Transverse colon (tissue), 4 donors: ENCODE measurements at regions not wholly inside any gene's neighbourhood (a gene's known extent, or its start where the extent isn't known, plus 50 kb on each side); places are given as distances from the start of the nearest gene placed in this dataset.

ENCODE experiments used
- DNase-seq: peaks from one replicate; pipeline ENCODE4 v3.0.0-alpha.2; 2019
- H3K27ac ChIP-seq, 4 donors: fragments of 200-600 bp; sonication (generic); 2 replicates each; pipeline ENCODE4 v1.5.1; 2016 to 2018; ENCODE audit warnings: inconsistent platforms in 4 of 4
- H3K27me3 ChIP-seq: fragments of 200-600 bp; sonication (generic); 2 replicates; pipeline ENCODE4 v1.5.1; 2017; ENCODE audit warnings: inconsistent platforms
- H3K36me3 ChIP-seq, 4 donors: fragments of 200-600 bp; sonication (generic); 2 replicates each; pipeline ENCODE4 v1.5.1; 2017 to 2019; ENCODE audit warnings: inconsistent platforms in 4 of 4
- H3K4me1 ChIP-seq, 4 donors: fragments of 200-600 bp; sonication (generic); 2 replicates each; pipeline ENCODE4 v1.5.1; 2017 to 2020; ENCODE audit warnings: inconsistent platforms in 4 of 4
- H3K4me3 ChIP-seq, 4 donors: fragments of 200-600 bp; sonication (generic); 1 replicate in 1 of 4; 2 replicates in 3 of 4; pipeline versions ENCODE4 v1.5.1 to v1.6.1; 2017 to 2019; ENCODE audit warnings: inconsistent platforms in 4 of 4
- H3K9me3 ChIP-seq, 2 donors: fragments of 200-600 bp; sonication (generic); 2 replicates each; pipeline ENCODE4 v1.5.1; 2017 to 2019; ENCODE audit warnings: inconsistent platforms in 2 of 2
- EP300 ChIP-seq: sonication (generic); formaldehyde crosslinking; IDR thresholded peaks from one replicate; pipeline ENCODE4 v1.6.1; 2017; ENCODE audit warnings: antibody characterized with exemption, low read depth
- POLR2A ChIP-seq: fragments of 450-650 bp; IDR thresholded peaks from one replicate; pipeline ENCODE4 v1.6.1; 2016; ENCODE audit warnings: antibody characterized with exemption, mild to moderate bottlenecking, moderate library complexity
- POLR2AphosphoS5 ChIP-seq, 3 donors: sonication (generic); formaldehyde crosslinking; IDR thresholded peaks; one replicate each; pipeline ENCODE4 v1.6.1; 2016; ENCODE audit warnings: antibody characterized with exemption in 3 of 3
- WGBS, 2 donors: methylation state at CpG; one replicate each; pipeline ENCODE4 v1.1.5; 2018; ENCODE audit warnings: low coverage in 1 of 2; 5-methylcytosine and 5-hydroxymethylcytosine counted together
- in situ Hi-C, 4 donors: fragments of 200-750 bp; cut with MboI; loops; one replicate each; pipeline versions ENCODE4 v1.15.0 to v1.15.1; 2017; ENCODE audit warnings: low sequenced_read_pairs in 3 of 4, low pct_ligation_motif_present in 1 of 4, low pct_unique_long_range_greater_than_20kb in 1 of 4
- intact Hi-C: fragments of 100-400 bp; cut with DNase I; formaldehyde crosslinking; loops from one replicate; pipeline ENCODE4 v1.15.1; 2023; ENCODE audit warnings: low total_unique reads
- TF ChIP-seq, protein P1 (sequence below), 5 experiments: fragments of 200-600 bp in 3 of 5; fragments of 450-650 bp in 2 of 5; sonication (generic) in 3 of 5; IDR thresholded peaks; 1 replicate in 2 of 5; 2 replicates in 3 of 5; pipeline ENCODE4 v1.5.1; 2016 to 2017; ENCODE audit warnings: antibody characterized with exemption in 5 of 5, inconsistent platforms in 3 of 5, mild to moderate bottlenecking in 2 of 5, moderate library complexity in 1 of 5

DNA sequence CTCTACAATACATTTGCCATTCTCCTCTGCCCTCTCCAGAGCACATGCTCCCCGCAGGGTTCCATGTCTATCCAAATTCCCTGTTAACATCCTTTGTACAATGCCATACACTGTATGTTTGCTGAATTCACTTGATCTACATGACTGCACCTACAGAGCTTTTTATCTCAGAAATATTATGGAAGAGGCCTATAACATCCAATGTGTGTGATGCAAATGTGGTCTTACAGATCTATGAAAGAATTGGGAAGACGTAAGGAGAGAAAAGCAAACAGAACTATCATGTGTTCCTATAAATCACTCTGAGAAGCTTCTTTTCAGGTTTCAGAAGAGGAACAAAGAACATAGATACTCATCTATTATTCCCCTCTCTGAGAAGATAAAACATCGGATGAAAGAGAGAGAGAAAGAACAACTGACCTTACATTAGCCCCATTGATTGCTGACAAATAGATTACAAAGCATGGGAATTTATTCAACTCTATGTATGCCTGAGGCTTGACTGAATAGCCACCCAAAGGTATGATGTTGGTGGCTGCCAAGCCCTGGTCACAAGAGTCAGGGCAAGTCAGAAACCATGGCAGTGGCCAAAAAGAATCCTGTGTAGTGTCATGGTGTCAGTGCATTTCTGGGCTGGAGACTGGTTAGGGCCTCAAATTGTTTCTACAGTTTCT is 425.2 kb downstream of the FOXO1 start:
- in situ Hi-C loops (no loop called here), intact Hi-C loops (no loop called here)
- no peaks in the 10 kb centered on the region for H3K4me1 ChIP-seq
- TF ChIP-seq POLR2A (no peak), POLR2AphosphoS5 (IDR thresholded peaks at IDR 0.05) (no peak), EP300 (no peak)
- TF ChIP-seq, protein P1, sequence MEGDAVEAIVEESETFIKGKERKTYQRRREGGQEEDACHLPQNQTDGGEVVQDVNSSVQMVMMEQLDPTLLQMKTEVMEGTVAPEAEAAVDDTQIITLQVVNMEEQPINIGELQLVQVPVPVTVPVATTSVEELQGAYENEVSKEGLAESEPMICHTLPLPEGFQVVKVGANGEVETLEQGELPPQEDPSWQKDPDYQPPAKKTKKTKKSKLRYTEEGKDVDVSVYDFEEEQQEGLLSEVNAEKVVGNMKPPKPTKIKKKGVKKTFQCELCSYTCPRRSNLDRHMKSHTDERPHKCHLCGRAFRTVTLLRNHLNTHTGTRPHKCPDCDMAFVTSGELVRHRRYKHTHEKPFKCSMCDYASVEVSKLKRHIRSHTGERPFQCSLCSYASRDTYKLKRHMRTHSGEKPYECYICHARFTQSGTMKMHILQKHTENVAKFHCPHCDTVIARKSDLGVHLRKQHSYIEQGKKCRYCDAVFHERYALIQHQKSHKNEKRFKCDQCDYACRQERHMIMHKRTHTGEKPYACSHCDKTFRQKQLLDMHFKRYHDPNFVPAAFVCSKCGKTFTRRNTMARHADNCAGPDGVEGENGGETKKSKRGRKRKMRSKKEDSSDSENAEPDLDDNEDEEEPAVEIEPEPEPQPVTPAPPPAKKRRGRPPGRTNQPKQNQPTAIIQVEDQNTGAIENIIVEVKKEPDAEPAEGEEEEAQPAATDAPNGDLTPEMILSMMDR (IDR thresholded peaks at IDR 0.05) = no peak
- 95 to 96% methylated on average over 3 of the region's 3 CpGs for WGBS, 2 donors
- H3K4me3 ChIP-seq = no peak overlapping the region
- no peak overlapping the region for H3K27ac ChIP-seq
- no peaks in the 10 kb centered on the region for H3K27me3 ChIP-seq
- no peaks in the 10 kb centered on the region for H3K9me3 ChIP-seq
- no peaks in the 10 kb centered on the region for H3K36me3 ChIP-seq
- no peak for DNase-seq

DNA sequence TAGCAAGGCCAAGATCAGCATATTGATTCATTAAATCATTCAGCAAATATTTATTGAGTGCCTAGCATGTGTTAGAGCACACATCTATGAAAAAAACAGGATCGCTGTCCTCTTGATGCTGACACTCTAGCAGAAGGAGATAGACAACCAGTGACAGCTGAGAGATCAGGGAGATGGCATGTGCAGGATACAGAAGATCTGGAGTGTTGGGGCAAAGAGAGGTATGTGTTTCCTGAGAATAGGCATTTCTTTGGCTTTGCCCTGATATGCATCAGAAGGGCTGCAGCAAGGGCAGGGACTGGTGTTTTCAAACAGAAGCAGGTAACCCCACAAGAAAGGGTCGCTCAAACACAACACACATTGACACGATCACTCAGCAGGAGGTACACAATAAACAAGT is 423.4 kb downstream of the FOXO1 start:
- Histone ChIP-seq H3K4me3 (no peak overlapping the region), H3K27me3 (no peaks in the 10 kb centered on the region), H3K9me3 (no peaks in the 10 kb centered on the region), H3K36me3 (no peaks in the 10 kb centered on the region), H3K4me1 (no peaks in the 10 kb centered on the region), H3K27ac (no peak overlapping the region)
- no peak for DNase-seq
- intact Hi-C loops = no loop called here
- WGBS, 2 donors = 79 to 87% methylated on average over 3 of the region's 3 CpGs
- TF ChIP-seq, protein P1 (IDR thresholded peaks at IDR 0.05) = no peak
- TF ChIP-seq EP300 (no peak), POLR2A (no peak), POLR2AphosphoS5 (IDR thresholded peaks at IDR 0.05) (no peak)
- in situ Hi-C loops = no loop called here

DNA sequence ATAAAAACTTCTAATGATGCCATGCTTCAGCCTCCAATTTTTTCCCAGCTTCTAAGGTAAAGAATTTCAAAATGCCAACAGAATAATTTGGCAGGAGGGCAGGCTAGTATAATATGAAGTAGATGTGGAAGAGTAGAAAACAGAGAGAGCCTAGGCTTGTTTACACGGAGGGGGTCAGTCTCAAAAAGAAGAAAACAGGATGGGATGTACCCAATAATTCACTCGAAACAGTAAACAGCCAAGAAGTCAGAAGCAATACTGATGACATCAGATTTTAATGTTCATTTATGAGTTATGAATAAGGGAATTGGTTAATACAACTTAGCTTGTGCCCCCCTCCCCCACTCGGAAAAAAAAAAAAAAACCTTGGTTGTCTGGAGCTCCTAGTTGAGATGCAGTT is 422.5 kb downstream of the FOXO1 start:
- Histone ChIP-seq H3K36me3 (no peaks in the 10 kb centered on the region), H3K9me3 (no peaks in the 10 kb centered on the region), H3K27me3 (no peaks in the 10 kb centered on the region), H3K4me1 (no peaks in the 10 kb centered on the region), H3K27ac (no peak overlapping the region), H3K4me3 (no peak overlapping the region)
- TF ChIP-seq POLR2AphosphoS5 (IDR thresholded peaks at IDR 0.05) (no peak), EP300 (no peak)
- no peak for DNase-seq
- in situ Hi-C loops (no loop called here), intact Hi-C loops (no loop called here)
- WGBS, 2 donors = 29 to 46% methylated on average over 3 of the region's 3 CpGs

DNA sequence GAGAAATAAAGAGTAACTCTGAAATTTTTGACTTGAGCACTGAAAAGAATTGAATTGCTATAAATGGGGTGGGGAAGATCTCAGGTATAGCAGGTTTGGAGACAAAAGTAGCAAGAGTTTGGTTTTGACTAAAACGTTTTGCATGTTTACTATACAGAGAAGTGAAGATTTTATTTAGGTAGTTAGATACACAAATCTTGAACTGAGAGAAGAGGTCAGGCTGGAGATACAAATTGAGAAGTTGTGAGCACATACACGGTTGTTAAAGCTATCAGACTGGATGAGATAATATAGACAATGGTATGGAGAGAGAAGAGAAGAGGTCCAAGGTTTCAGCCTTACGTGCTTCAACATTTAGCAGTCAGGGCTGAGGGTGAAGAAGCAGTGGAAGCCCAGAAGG is 420.9 kb downstream of the FOXO1 start:
- no peaks in the 10 kb centered on the region for H3K9me3 ChIP-seq
- no peaks in the 10 kb centered on the region for H3K4me1 ChIP-seq
- in situ Hi-C loops = no loop called here
- no peaks in the 10 kb centered on the region for H3K27me3 ChIP-seq
- TF ChIP-seq POLR2A (no peak), EP300 (no peak), POLR2AphosphoS5 (IDR thresholded peaks at IDR 0.05) (no peak)
- TF ChIP-seq, protein P1 (IDR thresholded peaks at IDR 0.05) = no peak
- H3K36me3 ChIP-seq = no peaks in the 10 kb centered on the region
- no peak overlapping the region for H3K27ac ChIP-seq
- intact Hi-C loops = no loop called here
- H3K4me3 ChIP-seq = no peak overlapping the region
- DNase-seq = no peak
- 59 to 70% methylated on average over 3 of the region's 3 CpGs for WGBS, 2 donors

DNA sequence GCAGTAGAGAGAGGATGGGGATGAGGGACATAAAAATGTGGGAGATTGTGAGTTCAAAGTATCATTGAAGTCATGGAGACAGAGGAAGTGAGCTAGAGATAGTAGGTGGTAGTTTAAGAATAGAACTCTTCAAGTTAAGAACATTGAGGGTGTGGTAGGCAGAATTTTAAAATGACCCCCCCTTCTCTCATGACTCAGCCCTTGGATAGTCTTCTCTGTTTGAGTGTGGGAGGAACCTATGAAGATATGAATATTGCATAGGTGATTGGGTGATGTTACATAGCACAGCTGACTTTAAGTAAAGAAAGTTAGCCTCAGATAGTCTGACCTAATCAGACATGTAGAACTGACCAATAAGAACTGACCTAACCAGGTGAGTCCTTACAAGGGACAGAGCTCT is 418.6 kb downstream of the FOXO1 start:
- no peak for DNase-seq
- H3K27me3 ChIP-seq = no peaks in the 10 kb centered on the region
- no peak overlapping the region for H3K27ac ChIP-seq
- intact Hi-C loops (no loop called here), in situ Hi-C loops (no loop called here)
- no peaks in the 10 kb centered on the region for H3K36me3 ChIP-seq
- TF ChIP-seq EP300 = no peak
- no peak for TF ChIP-seq POLR2AphosphoS5 (IDR thresholded peaks at IDR 0.05)
- TF ChIP-seq POLR2A = no peak
- TF ChIP-seq, protein P1 (IDR thresholded peaks at IDR 0.05) = no peak
- H3K4me1 ChIP-seq = no peaks in the 10 kb centered on the region
- H3K4me3 ChIP-seq = no peak overlapping the region
- H3K9me3 ChIP-seq = no peaks in the 10 kb centered on the region
